ENCODE measurements at regions not wholly inside any gene's neighbourhood (a gene's known extent, or its start where the extent isn't known, plus 50 kb on each side); places are given as distances from the start of the nearest gene placed in this dataset.
A peak's percentile ranks its signal among the peaks of the same experiment; 100 is the strongest.

DNA sequence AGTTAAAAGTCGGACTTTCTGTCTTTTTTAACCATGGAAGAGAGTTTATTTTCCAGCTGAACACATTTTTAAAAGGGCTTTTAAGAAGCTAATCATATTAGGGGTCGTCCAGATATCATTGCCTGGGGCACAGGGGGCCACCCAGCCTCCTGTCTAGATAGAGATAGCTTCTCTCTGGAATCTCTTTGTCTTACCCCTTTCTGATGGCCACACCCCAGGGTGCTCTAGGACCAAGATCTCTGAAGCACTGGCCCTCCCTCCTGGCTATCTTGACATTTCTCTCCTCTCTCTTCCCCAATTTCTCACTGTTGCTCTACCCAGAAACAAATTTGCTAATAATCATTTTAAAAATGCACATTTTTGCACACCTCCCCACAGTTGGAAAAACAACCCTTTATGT, 204.4 kb downstream of the NXNL2 start:
- H3K36me3 ChIP-seq (ENCODE audit: control insufficient read depth, insufficient read depth, low read length): no peaks in the 10 kb centered on the region
- H3K27me3 ChIP-seq (ENCODE audit: control insufficient read depth, insufficient read depth, low read length): no peaks in the 10 kb centered on the region
- no peaks in the 10 kb centered on the region for H3K4me1 ChIP-seq (ENCODE audit: control insufficient read depth, insufficient read depth, low read length)
- H3K9me3 ChIP-seq (ENCODE audit: control insufficient read depth, insufficient read depth, low read length): peaks cover 5% of the 10 kb centered on the region
- no peak overlapping the region for H3K9ac ChIP-seq (ENCODE audit: low read depth, low read length)
- no peak overlapping the region for H3K4me3 ChIP-seq (ENCODE audit: low read depth, low read length)

DNA sequence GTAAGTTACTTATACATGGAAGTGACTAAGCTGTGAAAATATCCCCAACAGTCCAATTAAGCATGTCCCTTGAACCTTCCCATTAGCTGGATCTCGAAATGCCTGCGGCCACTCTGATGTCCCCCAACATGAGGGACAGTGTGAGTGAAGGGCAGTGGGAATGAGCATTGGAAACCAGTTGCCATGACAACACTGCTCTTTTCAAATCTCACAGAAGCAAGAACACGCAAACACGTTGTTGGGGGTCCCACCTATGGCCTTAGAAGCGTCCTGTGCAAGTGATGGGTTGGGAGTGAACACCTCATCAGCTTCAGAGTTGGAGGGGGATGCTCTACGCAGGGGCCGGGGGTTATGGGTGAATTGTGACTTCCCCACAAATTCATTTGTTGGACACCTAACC, 205.9 kb downstream of the NXNL2 start:
- Histone ChIP-seq H3K36me3 (ENCODE audit: control insufficient read depth, insufficient read depth, low read length) (no peaks in the 10 kb centered on the region), H3K4me1 (ENCODE audit: control insufficient read depth, insufficient read depth, low read length) (no peaks in the 10 kb centered on the region), H3K27me3 (ENCODE audit: control insufficient read depth, insufficient read depth, low read length) (no peaks in the 10 kb centered on the region), H3K9ac (ENCODE audit: low read depth, low read length) (no peak overlapping the region), H3K4me3 (ENCODE audit: low read depth, low read length) (no peak overlapping the region), H3K9me3 (ENCODE audit: control insufficient read depth, insufficient read depth, low read length) (peaks cover 5% of the 10 kb centered on the region)

DNA sequence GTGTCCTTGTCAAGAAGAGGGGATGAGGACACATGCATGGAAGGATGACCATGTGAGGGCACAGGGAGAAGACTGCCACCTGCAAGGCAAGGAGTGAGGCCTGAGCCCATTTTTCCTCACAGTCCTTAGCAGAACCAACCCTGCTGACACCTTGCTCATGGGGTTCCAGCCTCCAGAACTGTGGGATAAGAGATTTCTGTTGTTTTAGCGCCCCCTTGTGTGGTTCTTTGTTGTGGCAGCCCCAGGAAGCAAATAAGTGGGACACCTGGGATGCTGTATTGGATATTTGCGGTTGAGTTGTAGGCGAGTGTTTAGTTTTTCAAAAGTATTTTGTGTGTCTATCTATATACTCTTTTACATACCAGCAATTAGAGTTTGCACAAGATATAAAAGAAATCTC, 206.4 kb downstream of the NXNL2 start:
- H3K4me1 ChIP-seq (ENCODE audit: control insufficient read depth, insufficient read depth, low read length): no peaks in the 10 kb centered on the region
- H3K4me3 ChIP-seq (ENCODE audit: low read depth, low read length): no peak overlapping the region
- H3K36me3 ChIP-seq (ENCODE audit: control insufficient read depth, insufficient read depth, low read length): no peaks in the 10 kb centered on the region
- no peaks in the 10 kb centered on the region for H3K27me3 ChIP-seq (ENCODE audit: control insufficient read depth, insufficient read depth, low read length)
- peaks cover 5% of the 10 kb centered on the region for H3K9me3 ChIP-seq (ENCODE audit: control insufficient read depth, insufficient read depth, low read length)
- H3K9ac ChIP-seq (ENCODE audit: low read depth, low read length): no peak overlapping the region

DNA sequence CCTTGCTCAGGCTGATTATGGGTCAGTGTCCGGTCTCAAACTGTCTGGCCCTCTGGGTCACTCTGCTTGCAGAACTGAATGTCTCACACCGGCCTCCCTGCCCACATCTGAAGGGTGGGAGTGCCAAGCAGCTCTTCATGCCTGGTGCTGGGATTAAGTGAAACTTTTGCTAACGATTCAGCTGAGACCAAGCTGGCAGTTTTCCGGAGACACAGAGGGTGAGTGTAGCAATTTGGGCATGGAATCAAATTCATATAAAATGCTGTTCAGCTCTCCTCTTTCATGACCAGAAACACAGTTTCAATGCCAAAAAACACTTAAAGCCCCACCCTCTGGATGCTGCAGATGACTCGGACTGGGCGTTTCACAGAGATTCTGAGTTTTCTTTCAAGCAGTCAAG, 207.5 kb downstream of the NXNL2 start:
- Histone ChIP-seq H3K36me3 (ENCODE audit: control insufficient read depth, insufficient read depth, low read length) (no peaks in the 10 kb centered on the region), H3K4me1 (ENCODE audit: control insufficient read depth, insufficient read depth, low read length) (peaks cover 9% of the 10 kb centered on the region), H3K4me3 (ENCODE audit: low read depth, low read length) (no peak overlapping the region), H3K9ac (ENCODE audit: low read depth, low read length) (no peak overlapping the region), H3K27me3 (ENCODE audit: control insufficient read depth, insufficient read depth, low read length) (no peaks in the 10 kb centered on the region), H3K9me3 (ENCODE audit: control insufficient read depth, insufficient read depth, low read length) (peaks cover 5% of the 10 kb centered on the region)

DNA sequence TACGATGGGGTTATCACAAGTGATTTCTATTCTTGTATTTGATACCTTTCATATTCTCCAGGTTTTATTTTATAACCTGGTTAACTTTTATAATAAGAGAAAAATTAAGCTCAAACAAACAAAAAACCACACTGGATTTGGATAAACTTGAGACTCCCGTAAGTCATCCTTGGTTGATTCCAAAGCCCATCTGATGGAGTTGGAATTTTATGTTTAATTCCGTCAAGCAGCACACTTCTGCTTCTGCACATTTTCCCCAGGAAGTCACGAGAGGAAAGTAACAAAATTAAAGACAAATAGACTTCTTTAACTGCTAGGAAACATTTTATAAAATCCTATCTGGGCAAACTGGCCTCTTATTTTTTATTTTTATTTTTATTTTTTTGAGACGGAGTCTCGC, 207.9 kb downstream of the NXNL2 start:
- Histone ChIP-seq H3K27me3 (ENCODE audit: control insufficient read depth, insufficient read depth, low read length) (no peaks in the 10 kb centered on the region), H3K4me3 (ENCODE audit: low read depth, low read length) (no peak overlapping the region), H3K9me3 (ENCODE audit: control insufficient read depth, insufficient read depth, low read length) (peaks cover 5% of the 10 kb centered on the region), H3K9ac (ENCODE audit: low read depth, low read length) (no peak overlapping the region), H3K4me1 (ENCODE audit: control insufficient read depth, insufficient read depth, low read length) (peaks cover 13% of the 10 kb centered on the region), H3K36me3 (ENCODE audit: control insufficient read depth, insufficient read depth, low read length) (no peaks in the 10 kb centered on the region)

DNA sequence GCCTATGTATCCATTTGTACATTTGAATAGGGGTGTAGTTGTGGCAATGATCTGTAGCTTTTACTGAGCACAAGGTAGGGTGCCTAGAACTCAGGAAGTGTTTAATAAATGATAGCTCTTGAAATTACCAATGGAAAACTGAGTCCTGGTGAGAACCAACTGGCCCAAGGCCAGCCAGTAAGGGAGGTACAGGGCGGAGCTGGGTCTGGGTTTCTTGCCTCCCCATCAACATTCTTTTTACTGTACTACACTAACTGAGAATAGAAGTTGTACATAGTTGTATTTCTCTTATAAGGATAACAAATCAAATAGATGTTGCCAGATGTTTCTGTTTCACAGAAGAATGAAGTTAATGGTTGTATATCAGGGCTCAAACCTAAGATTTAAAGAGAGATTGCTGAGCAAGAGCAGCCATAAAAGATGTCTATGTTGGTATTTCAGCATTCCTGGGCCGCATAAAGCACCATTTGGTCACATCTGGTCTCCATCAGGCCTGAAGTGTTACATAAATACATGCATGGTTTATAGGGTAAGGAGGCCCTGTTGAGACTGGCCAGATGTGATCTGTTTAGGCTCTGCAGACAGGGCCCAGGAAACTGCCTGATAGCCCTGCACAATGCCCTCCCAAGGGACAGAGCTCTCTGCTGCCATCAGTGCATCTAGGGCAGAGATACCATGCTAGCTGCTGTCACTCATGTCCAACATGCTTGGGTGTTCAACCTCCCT, 210.5 kb downstream of the NXNL2 start:
- Histone ChIP-seq H3K9ac (ENCODE audit: low read depth, low read length) (no peak overlapping the region), H3K4me3 (ENCODE audit: low read depth, low read length) (no peak overlapping the region), H3K9me3 (ENCODE audit: control insufficient read depth, insufficient read depth, low read length) (peaks cover 5% of the 10 kb centered on the region), H3K36me3 (ENCODE audit: control insufficient read depth, insufficient read depth, low read length) (no peaks in the 10 kb centered on the region), H3K27me3 (ENCODE audit: control insufficient read depth, insufficient read depth, low read length) (no peaks in the 10 kb centered on the region), H3K4me1 (ENCODE audit: control insufficient read depth, insufficient read depth, low read length) (peaks cover 16% of the 10 kb centered on the region)

DNA sequence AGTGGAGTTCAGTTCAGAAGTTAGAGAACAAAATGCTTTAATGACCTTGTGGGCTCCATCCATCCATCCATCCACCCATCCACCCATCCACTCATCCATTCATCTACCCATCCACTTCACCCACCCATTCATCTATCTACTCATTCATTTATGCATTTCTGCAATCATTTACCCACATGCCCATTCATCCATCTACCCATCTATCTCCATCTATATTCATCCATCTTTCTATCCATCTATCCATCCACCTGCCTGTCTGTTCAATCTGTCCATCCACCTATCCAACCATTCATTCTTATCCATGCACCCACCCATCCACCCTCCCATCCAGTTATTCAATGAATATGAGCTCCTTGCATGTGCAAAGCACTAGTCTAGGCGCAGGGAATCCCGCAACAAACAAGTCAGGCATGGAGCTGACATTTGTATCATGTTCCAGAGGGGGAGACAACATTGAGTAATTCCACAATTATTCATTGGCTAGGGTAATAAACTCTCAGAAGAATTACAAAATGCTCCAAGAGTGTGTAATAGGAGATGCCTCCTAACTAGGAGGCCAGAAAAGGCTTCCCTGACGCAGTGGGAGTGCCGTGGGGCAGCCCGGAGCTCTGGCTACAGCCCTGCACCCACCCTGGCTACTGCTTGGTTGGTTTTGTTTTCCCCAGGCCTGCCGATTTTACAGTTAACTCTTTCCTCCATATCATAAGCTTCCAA, 211.2 kb downstream of the NXNL2 start:
- Histone ChIP-seq H3K27me3 (ENCODE audit: control insufficient read depth, insufficient read depth, low read length) (no peaks in the 10 kb centered on the region), H3K4me3 (ENCODE audit: low read depth, low read length) (no peak overlapping the region), H3K9me3 (ENCODE audit: control insufficient read depth, insufficient read depth, low read length) (peaks cover under 1% of the 10 kb centered on the region), H3K36me3 (ENCODE audit: control insufficient read depth, insufficient read depth, low read length) (no peaks in the 10 kb centered on the region), H3K4me1 (ENCODE audit: control insufficient read depth, insufficient read depth, low read length) (peaks cover 16% of the 10 kb centered on the region), H3K9ac (ENCODE audit: low read depth, low read length) (no peak overlapping the region)

DNA sequence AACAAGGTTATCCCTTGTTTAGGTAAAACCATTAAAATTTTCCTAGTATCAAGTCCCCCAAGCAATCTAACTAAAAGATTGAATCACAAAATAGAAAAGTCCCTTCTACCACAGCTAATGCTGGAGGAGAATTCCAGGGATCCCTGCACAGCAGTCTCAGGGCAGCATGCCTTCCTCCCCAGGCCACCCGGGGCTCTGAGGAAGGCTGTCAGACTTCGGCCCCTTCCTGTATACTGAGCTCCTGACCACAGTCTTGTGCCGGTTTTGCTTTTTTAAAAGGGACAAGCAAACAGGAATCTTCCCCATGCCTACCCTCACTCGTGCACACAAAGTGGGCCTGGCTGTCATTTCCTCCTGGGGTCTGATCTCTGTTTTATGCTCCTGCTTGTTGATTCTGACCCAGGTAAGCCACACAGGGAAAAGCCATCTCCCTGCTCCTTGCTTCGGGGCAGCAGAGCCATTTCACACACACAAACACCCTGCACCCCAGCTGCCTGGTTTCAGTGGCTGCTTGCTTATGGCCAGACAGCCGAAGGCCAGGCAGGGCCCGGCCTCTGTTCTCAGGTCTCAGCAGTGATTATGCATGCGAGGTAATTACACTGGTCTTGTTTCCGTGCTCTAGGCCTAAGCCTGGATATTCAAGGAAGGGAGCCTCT, 211.9 kb downstream of the NXNL2 start:
- H3K4me3 ChIP-seq (ENCODE audit: low read depth, low read length): no peak overlapping the region
- H3K27me3 ChIP-seq (ENCODE audit: control insufficient read depth, insufficient read depth, low read length): no peaks in the 10 kb centered on the region
- peak overlapping the region; percentile 50 for H3K9ac ChIP-seq (ENCODE audit: low read depth, low read length)
- H3K4me1 ChIP-seq (ENCODE audit: control insufficient read depth, insufficient read depth, low read length): peaks cover 16% of the 10 kb centered on the region
- H3K9me3 ChIP-seq (ENCODE audit: control insufficient read depth, insufficient read depth, low read length): no peaks in the 10 kb centered on the region
- no peaks in the 10 kb centered on the region for H3K36me3 ChIP-seq (ENCODE audit: control insufficient read depth, insufficient read depth, low read length)

DNA sequence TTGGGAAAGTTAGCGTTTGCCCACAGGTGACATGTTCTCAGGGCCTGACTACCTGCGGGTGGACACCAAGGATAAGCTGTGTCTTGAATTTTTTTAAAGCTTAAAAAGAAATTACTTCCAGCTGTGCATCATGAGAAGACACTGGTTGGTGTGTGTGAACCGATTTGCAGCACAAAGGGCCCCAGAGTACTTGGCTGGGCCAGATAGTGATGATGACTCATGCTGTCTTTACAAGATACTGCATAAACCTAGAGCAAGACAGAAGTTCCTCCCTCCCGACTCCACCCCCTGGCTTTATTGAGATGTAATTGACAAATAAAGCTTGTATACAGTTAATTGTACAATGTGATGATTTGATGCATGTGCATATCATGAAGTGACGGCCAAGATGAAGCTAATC, 212.8 kb downstream of the NXNL2 start:
- Histone ChIP-seq H3K4me1 (ENCODE audit: control insufficient read depth, insufficient read depth, low read length) (peaks cover 16% of the 10 kb centered on the region), H3K27me3 (ENCODE audit: control insufficient read depth, insufficient read depth, low read length) (no peaks in the 10 kb centered on the region), H3K36me3 (ENCODE audit: control insufficient read depth, insufficient read depth, low read length) (no peaks in the 10 kb centered on the region), H3K9me3 (ENCODE audit: control insufficient read depth, insufficient read depth, low read length) (no peaks in the 10 kb centered on the region), H3K9ac (ENCODE audit: low read depth, low read length) (no peak overlapping the region), H3K4me3 (ENCODE audit: low read depth, low read length) (no peak overlapping the region)

DNA sequence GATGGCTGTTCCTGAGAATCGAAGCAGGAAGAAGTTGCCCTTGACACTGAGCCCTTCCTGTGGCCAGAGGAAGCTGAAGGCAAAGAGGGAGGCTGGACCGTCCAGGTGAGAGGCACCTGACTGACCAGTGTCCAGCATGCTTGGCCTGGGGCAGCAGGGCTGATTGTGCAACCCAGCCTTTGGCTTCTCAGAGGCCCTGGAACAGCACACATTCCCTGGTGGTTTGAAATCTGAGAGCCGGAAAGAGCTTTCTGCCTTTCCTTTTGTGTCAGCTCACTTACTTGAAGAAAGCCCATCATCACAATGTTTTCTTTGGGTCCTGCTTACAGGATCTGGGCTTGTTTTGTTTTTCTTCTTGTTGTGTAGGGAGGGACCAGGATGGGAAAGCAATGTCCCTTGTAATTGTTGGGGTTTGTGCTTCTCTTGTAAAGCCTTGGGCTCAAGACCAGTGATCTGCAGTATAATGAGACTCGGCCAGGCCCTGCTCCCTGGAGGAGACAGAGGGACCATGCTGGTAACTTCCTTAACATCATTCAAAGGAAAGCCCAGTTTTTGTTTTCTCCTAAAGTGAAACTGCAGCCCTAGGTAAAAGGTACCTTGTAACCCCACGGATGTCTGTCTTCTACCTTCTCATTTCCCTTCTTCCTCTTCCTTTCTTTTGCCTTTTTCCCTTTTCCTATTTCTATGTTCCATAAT, 213.7 kb downstream of the NXNL2 start:
- H3K9me3 ChIP-seq (ENCODE audit: control insufficient read depth, insufficient read depth, low read length): no peaks in the 10 kb centered on the region
- H3K9ac ChIP-seq (ENCODE audit: low read depth, low read length): no peak overlapping the region
- no peaks in the 10 kb centered on the region for H3K36me3 ChIP-seq (ENCODE audit: control insufficient read depth, insufficient read depth, low read length)
- H3K4me1 ChIP-seq (ENCODE audit: control insufficient read depth, insufficient read depth, low read length): peaks cover 16% of the 10 kb centered on the region
- no peaks in the 10 kb centered on the region for H3K27me3 ChIP-seq (ENCODE audit: control insufficient read depth, insufficient read depth, low read length)
- no peak overlapping the region for H3K4me3 ChIP-seq (ENCODE audit: low read depth, low read length)

DNA sequence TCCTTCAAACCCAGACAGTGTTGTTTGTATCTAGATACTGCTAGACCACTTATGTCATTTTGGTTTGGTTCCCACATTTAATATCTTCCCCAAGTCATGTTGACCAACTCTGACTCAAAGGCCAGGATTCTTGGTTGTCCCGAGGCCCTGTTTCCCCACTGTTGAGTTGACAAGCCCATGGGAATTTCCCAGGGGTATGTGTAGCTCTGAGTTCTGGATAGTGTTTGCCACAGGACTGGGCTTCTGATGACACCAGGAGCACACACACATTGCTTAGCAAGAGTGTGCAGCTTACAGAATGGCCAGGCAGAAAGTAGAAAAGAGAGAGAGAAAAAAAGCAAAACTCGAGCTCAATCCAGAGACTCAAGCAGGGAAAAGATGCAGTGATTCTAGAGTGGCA, 214.4 kb downstream of the NXNL2 start:
- Histone ChIP-seq H3K9me3 (ENCODE audit: control insufficient read depth, insufficient read depth, low read length) (no peaks in the 10 kb centered on the region), H3K9ac (ENCODE audit: low read depth, low read length) (no peak overlapping the region), H3K4me1 (ENCODE audit: control insufficient read depth, insufficient read depth, low read length) (peaks cover 16% of the 10 kb centered on the region), H3K36me3 (ENCODE audit: control insufficient read depth, insufficient read depth, low read length) (no peaks in the 10 kb centered on the region), H3K4me3 (ENCODE audit: low read depth, low read length) (no peak overlapping the region), H3K27me3 (ENCODE audit: control insufficient read depth, insufficient read depth, low read length) (no peaks in the 10 kb centered on the region)

Data from iPS-15b (cell line).